HCT116 (cell line): ENCODE measurements at regions not wholly inside any gene's neighbourhood (a gene's known extent, or its start where the extent isn't known, plus 50 kb on each side); places are given as distances from the start of the nearest gene placed in this dataset.

Source experiments
- CEBPB ChIP-seq: IDR thresholded peaks from 2 replicates; pipeline ENCODE4 v1.6.1; 2012; ENCODE audit warnings: low read depth
- MAX ChIP-seq: IDR thresholded peaks from 2 replicates; pipeline ENCODE4 v1.6.1; 2012
- POLR2A ChIP-seq: IDR thresholded peaks from 2 replicates; pipeline ENCODE4 v1.7.0; 2011; ENCODE audit warnings: borderline replicate concordance; ENCODE audit not compliant: insufficient read depth, insufficient read length; ENCODE audit errors: extremely low read depth
- POLR2AphosphoS5 ChIP-seq: IDR thresholded peaks from 2 replicates; pipeline ENCODE4 v1.6.1; 2011; ENCODE audit warnings: mild to moderate bottlenecking, low read depth, low read length, moderate library complexity
- SIN3A ChIP-seq: IDR thresholded peaks from 2 replicates; pipeline ENCODE4 v1.6.1; 2012; ENCODE audit warnings: low read depth
- SRF ChIP-seq: IDR thresholded peaks from 2 replicates; pipeline ENCODE4 v1.6.1; 2012; ENCODE audit warnings: low read depth
- TCF7L2 ChIP-seq: IDR thresholded peaks from 2 replicates; pipeline ENCODE4 v1.7.0; 2011; ENCODE audit warnings: borderline replicate concordance, inconsistent platforms; ENCODE audit not compliant: insufficient read depth, insufficient read length; ENCODE audit errors: extremely low read depth
- YY1 ChIP-seq: IDR thresholded peaks from 2 replicates; pipeline ENCODE4 v1.6.1; 2011; ENCODE audit warnings: low read length, low read depth, moderate library complexity, mild to moderate bottlenecking; ENCODE audit not compliant: insufficient replicate concordance; ENCODE audit errors: extremely low read depth
- TF ChIP-seq, protein P1 (sequence below), 3 experiments: fragments of 200-600 bp in 1 of 3; sonication (generic) in 1 of 3; IDR thresholded peaks in 2 of 3; conservative IDR thresholded peaks in 1 of 3; 2 replicates each; pipeline ENCODE4 v1.5.1; 2012 to 2017; ENCODE audit warnings: low read depth in 2 of 3, low read length in 2 of 3, antibody characterized with exemption in 1 of 3, borderline replicate concordance in 1 of 3, control low read depth in 1 of 3, mild to moderate bottlenecking in 1 of 3, mixed read lengths in 1 of 3, mixed run types in 1 of 3, moderate library complexity in 1 of 3; ENCODE audit not compliant: insufficient read depth in 1 of 3

GRCh38 chr17:51381262-51381661 is 120.9 kb downstream of the UTP18 start:
- TF ChIP-seq, protein P1, sequence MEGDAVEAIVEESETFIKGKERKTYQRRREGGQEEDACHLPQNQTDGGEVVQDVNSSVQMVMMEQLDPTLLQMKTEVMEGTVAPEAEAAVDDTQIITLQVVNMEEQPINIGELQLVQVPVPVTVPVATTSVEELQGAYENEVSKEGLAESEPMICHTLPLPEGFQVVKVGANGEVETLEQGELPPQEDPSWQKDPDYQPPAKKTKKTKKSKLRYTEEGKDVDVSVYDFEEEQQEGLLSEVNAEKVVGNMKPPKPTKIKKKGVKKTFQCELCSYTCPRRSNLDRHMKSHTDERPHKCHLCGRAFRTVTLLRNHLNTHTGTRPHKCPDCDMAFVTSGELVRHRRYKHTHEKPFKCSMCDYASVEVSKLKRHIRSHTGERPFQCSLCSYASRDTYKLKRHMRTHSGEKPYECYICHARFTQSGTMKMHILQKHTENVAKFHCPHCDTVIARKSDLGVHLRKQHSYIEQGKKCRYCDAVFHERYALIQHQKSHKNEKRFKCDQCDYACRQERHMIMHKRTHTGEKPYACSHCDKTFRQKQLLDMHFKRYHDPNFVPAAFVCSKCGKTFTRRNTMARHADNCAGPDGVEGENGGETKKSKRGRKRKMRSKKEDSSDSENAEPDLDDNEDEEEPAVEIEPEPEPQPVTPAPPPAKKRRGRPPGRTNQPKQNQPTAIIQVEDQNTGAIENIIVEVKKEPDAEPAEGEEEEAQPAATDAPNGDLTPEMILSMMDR (IDR thresholded peaks at IDR 0.05 in 2 of 3, conservative IDR thresholded peaks at IDR 0.05 in 1 of 3; ENCODE audit: borderline replicate concordance in 1 of 3, insufficient read depth in 1 of 3, low read depth in 2 of 3, low read length in 2 of 3), result no peak
- TF ChIP-seq POLR2A (no peak), TCF7L2 (no peak), POLR2AphosphoS5 (no peak), MAX (no peak), CEBPB (no peak), SIN3A (no peak), SRF (no peak), YY1 (no peak)
